ENCODE measurements at regions not wholly inside any gene's neighbourhood (a gene's known extent, or its start where the extent isn't known, plus 50 kb on each side); places are given as distances from the start of the nearest gene placed in this dataset.

- H3K4me1 Mint-ChIP-seq, result peaks cover 21% of the 10 kb centered on the region
- H4K20me1 ChIP-seq (replicated peaks; ENCODE audit: insufficient read depth), result no peaks in the 10 kb centered on the region
- no peak for ATAC-seq
- H3K4me2 ChIP-seq, result no peak overlapping the region
- no peaks in the 10 kb centered on the region for H3K79me2 ChIP-seq (replicated peaks; ENCODE audit: insufficient read depth)
- no peak for DNase-seq (ENCODE audit: low spot score)
- no peaks in the 10 kb centered on the region for H3K27me3 ChIP-seq (ENCODE audit: insufficient read depth)
- no peaks in the 10 kb centered on the region for H3F3A ChIP-seq (replicated peaks; ENCODE audit: low read depth)
- TF ChIP-seq, protein P1, sequence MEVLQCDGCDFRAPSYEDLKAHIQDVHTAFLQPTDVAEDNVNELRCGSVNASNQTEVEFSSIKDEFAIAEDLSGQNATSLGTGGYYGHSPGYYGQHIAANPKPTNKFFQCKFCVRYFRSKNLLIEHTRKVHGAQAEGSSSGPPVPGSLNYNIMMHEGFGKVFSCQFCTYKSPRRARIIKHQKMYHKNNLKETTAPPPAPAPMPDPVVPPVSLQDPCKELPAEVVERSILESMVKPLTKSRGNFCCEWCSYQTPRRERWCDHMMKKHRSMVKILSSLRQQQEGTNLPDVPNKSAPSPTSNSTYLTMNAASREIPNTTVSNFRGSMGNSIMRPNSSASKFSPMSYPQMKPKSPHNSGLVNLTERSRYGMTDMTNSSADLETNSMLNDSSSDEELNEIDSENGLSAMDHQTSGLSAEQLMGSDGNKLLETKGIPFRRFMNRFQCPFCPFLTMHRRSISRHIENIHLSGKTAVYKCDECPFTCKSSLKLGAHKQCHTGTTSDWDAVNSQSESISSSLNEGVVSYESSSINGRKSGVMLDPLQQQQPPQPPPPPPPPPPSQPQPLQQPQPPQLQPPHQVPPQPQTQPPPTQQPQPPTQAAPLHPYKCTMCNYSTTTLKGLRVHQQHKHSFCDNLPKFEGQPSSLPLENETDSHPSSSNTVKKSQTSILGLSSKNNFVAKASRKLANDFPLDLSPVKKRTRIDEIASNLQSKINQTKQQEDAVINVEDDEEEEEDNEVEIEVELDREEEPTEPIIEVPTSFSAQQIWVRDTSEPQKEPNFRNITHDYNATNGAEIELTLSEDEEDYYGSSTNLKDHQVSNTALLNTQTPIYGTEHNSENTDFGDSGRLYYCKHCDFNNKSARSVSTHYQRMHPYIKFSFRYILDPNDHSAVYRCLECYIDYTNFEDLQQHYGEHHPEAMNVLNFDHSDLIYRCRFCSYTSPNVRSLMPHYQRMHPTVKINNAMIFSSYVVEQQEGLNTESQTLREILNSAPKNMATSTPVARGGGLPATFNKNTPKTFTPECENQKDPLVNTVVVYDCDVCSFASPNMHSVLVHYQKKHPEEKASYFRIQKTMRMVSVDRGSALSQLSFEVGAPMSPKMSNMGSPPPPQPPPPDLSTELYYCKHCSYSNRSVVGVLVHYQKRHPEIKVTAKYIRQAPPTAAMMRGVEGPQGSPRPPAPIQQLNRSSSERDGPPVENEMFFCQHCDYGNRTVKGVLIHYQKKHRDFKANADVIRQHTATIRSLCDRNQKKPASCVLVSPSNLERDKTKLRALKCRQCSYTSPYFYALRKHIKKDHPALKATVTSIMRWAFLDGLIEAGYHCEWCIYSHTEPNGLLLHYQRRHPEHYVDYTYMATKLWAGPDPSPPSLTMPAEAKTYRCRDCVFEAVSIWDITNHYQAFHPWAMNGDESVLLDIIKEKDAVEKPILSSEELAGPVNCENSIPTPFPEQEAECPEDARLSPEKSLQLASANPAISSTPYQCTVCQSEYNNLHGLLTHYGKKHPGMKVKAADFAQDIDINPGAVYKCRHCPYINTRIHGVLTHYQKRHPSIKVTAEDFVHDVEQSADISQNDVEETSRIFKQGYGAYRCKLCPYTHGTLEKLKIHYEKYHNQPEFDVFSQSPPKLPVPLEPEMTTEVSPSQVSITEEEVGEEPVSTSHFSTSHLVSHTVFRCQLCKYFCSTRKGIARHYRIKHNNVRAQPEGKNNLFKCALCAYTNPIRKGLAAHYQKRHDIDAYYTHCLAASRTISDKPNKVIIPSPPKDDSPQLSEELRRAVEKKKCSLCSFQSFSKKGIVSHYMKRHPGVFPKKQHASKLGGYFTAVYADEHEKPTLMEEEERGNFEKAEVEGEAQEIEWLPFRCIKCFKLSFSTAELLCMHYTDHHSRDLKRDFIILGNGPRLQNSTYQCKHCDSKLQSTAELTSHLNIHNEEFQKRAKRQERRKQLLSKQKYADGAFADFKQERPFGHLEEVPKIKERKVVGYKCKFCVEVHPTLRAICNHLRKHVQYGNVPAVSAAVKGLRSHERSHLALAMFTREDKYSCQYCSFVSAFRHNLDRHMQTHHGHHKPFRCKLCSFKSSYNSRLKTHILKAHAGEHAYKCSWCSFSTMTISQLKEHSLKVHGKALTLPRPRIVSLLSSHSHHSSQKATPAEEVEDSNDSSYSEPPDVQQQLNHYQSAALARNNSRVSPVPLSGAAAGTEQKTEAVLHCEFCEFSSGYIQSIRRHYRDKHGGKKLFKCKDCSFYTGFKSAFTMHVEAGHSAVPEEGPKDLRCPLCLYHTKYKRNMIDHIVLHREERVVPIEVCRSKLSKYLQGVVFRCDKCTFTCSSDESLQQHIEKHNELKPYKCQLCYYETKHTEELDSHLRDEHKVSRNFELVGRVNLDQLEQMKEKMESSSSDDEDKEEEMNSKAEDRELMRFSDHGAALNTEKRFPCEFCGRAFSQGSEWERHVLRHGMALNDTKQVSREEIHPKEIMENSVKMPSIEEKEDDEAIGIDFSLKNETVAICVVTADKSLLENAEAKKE (CRISPR knock-in tag; IDR thresholded peaks at IDR 0.05), result no peak
- H3K36me3 Mint-ChIP-seq (ENCODE audit: low read depth), result no peaks in the 10 kb centered on the region
- no peaks in the 10 kb centered on the region for H3K36me3 ChIP-seq (ENCODE audit: insufficient read depth)
- H2AFZ ChIP-seq, result no peak overlapping the region
- no peak overlapping the region for H3K4me3 Mint-ChIP-seq
- H3K27ac ChIP-seq (ENCODE audit: low read depth), result no peak overlapping the region
- peaks cover 8% of the 10 kb centered on the region for H3K27me3 Mint-ChIP-seq (ENCODE audit: insufficient read depth, low read depth, poor library complexity)
- H3K4me1 ChIP-seq (ENCODE audit: insufficient read depth), result no peaks in the 10 kb centered on the region
- no peak overlapping the region for H3K4me3 ChIP-seq
- no peak overlapping the region for H3K27ac Mint-ChIP-seq
- H3K9me2 ChIP-seq (ENCODE audit: insufficient read depth), result no peaks in the 10 kb centered on the region
- no peaks in the 10 kb centered on the region for H3K9me3 Mint-ChIP-seq
These were observed 130.8 kb upstream of the TBL1X start for GRCh38 chrX:9333873-9334560.

- no peak overlapping the region for H3K27ac Mint-ChIP-seq
- H3K36me3 Mint-ChIP-seq (ENCODE audit: low read depth), result no peaks in the 10 kb centered on the region
- H3K36me3 ChIP-seq (ENCODE audit: insufficient read depth), result no peaks in the 10 kb centered on the region
- ATAC-seq (no peak), DNase-seq (ENCODE audit: low spot score) (no peak)
- H3K9me2 ChIP-seq (ENCODE audit: insufficient read depth), result no peaks in the 10 kb centered on the region
- no peak overlapping the region for H3K4me2 ChIP-seq
- H3K27me3 Mint-ChIP-seq (ENCODE audit: insufficient read depth, low read depth, poor library complexity), result peaks cover 8% of the 10 kb centered on the region
- H3K4me3 ChIP-seq, result no peak overlapping the region
- H3K9me3 Mint-ChIP-seq, result no peaks in the 10 kb centered on the region; the same call in 2 of the 3 replicates
- no peak overlapping the region for H3K27ac ChIP-seq (ENCODE audit: low read depth)
- H3K4me3 Mint-ChIP-seq, result no peak overlapping the region
- H3K4me1 Mint-ChIP-seq, result peaks cover 23% of the 10 kb centered on the region
- H2AFZ ChIP-seq, result no peak overlapping the region
- no peaks in the 10 kb centered on the region for H3K79me2 ChIP-seq (replicated peaks; ENCODE audit: insufficient read depth)
- no peaks in the 10 kb centered on the region for H3K27me3 ChIP-seq (ENCODE audit: insufficient read depth)
- H4K20me1 ChIP-seq (replicated peaks; ENCODE audit: insufficient read depth), result no peaks in the 10 kb centered on the region
- H3F3A ChIP-seq (replicated peaks; ENCODE audit: low read depth), result no peaks in the 10 kb centered on the region
- 0 out of 2 replicates have a peak, but pooled peaks cover 3% of the 10 kb centered on the region for H3K4me1 ChIP-seq (ENCODE audit: insufficient read depth)
- TF ChIP-seq, protein P1 (CRISPR knock-in tag; IDR thresholded peaks at IDR 0.05), result no peak
- TF ChIP-seq STAT1 (IDR thresholded peaks at IDR 0.05; ENCODE audit: unreplicated experiment) (no peak), JUNB (IDR thresholded peaks at IDR 0.05; ENCODE audit: unreplicated experiment) (no peak)
These were observed 129.6 kb upstream of the TBL1X start for GRCh38 chrX:9335251-9335650.

Measured in GM23338 (cell line).